Transverse colon (tissue), 4 donors: ENCODE measurements at regions not wholly inside any gene's neighbourhood (a gene's known extent, or its start where the extent isn't known, plus 50 kb on each side); places are given as distances from the start of the nearest gene placed in this dataset.

ENCODE experiments used
- DNase-seq: peaks from one replicate; pipeline ENCODE4 v3.0.0-alpha.2; 2019
- H3K27ac ChIP-seq, 4 donors: fragments of 200-600 bp; sonication (generic); 2 replicates each; pipeline ENCODE4 v1.5.1; 2016 to 2018; ENCODE audit warnings: inconsistent platforms in 4 of 4
- H3K27me3 ChIP-seq: fragments of 200-600 bp; sonication (generic); 2 replicates; pipeline ENCODE4 v1.5.1; 2017; ENCODE audit warnings: inconsistent platforms
- H3K36me3 ChIP-seq, 4 donors: fragments of 200-600 bp; sonication (generic); 2 replicates each; pipeline ENCODE4 v1.5.1; 2017 to 2019; ENCODE audit warnings: inconsistent platforms in 4 of 4
- H3K4me1 ChIP-seq, 4 donors: fragments of 200-600 bp; sonication (generic); 2 replicates each; pipeline ENCODE4 v1.5.1; 2017 to 2020; ENCODE audit warnings: inconsistent platforms in 4 of 4
- H3K4me3 ChIP-seq, 4 donors: fragments of 200-600 bp; sonication (generic); 1 replicate in 1 of 4; 2 replicates in 3 of 4; pipeline versions ENCODE4 v1.5.1 to v1.6.1; 2017 to 2019; ENCODE audit warnings: inconsistent platforms in 4 of 4
- H3K9me3 ChIP-seq, 2 donors: fragments of 200-600 bp; sonication (generic); 2 replicates each; pipeline ENCODE4 v1.5.1; 2017 to 2019; ENCODE audit warnings: inconsistent platforms in 2 of 2
- EP300 ChIP-seq: sonication (generic); formaldehyde crosslinking; IDR thresholded peaks from one replicate; pipeline ENCODE4 v1.6.1; 2017; ENCODE audit warnings: antibody characterized with exemption, low read depth
- POLR2A ChIP-seq: fragments of 450-650 bp; IDR thresholded peaks from one replicate; pipeline ENCODE4 v1.6.1; 2016; ENCODE audit warnings: antibody characterized with exemption, mild to moderate bottlenecking, moderate library complexity
- POLR2AphosphoS5 ChIP-seq, 3 donors: sonication (generic); formaldehyde crosslinking; IDR thresholded peaks; one replicate each; pipeline ENCODE4 v1.6.1; 2016; ENCODE audit warnings: antibody characterized with exemption in 3 of 3
- WGBS, 2 donors: methylation state at CpG; one replicate each; pipeline ENCODE4 v1.1.5; 2018; ENCODE audit warnings: low coverage in 1 of 2; 5-methylcytosine and 5-hydroxymethylcytosine counted together
- in situ Hi-C, 4 donors: fragments of 200-750 bp; cut with MboI; loops; one replicate each; pipeline versions ENCODE4 v1.15.0 to v1.15.1; 2017; ENCODE audit warnings: low sequenced_read_pairs in 3 of 4, low pct_ligation_motif_present in 1 of 4, low pct_unique_long_range_greater_than_20kb in 1 of 4
- intact Hi-C: fragments of 100-400 bp; cut with DNase I; formaldehyde crosslinking; loops from one replicate; pipeline ENCODE4 v1.15.1; 2023; ENCODE audit warnings: low total_unique reads
- TF ChIP-seq, protein P1 (sequence below), 5 experiments: fragments of 200-600 bp in 3 of 5; fragments of 450-650 bp in 2 of 5; sonication (generic) in 3 of 5; IDR thresholded peaks; 1 replicate in 2 of 5; 2 replicates in 3 of 5; pipeline ENCODE4 v1.5.1; 2016 to 2017; ENCODE audit warnings: antibody characterized with exemption in 5 of 5, inconsistent platforms in 3 of 5, mild to moderate bottlenecking in 2 of 5, moderate library complexity in 1 of 5

DNA sequence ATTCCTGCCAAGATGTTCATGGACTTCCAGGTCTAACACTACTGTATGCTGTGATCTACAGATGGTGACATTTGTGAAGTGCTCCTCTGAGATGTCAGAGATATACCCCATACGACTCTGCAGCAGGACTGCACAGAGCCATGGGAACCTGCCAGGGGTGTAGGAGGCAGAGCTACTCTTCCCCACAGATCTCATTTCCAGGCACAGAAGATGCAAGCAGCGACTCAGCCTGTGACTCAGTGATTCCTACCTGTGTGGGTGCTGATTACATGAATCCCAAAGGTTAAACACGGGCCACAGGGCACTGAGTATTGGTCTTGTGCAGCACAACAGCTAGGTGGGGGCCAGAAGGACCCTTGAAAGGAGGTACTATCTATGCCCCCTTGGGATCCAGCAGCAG is 137.0 kb upstream of the SOX9 start:
- DNase-seq: no peak

DNA sequence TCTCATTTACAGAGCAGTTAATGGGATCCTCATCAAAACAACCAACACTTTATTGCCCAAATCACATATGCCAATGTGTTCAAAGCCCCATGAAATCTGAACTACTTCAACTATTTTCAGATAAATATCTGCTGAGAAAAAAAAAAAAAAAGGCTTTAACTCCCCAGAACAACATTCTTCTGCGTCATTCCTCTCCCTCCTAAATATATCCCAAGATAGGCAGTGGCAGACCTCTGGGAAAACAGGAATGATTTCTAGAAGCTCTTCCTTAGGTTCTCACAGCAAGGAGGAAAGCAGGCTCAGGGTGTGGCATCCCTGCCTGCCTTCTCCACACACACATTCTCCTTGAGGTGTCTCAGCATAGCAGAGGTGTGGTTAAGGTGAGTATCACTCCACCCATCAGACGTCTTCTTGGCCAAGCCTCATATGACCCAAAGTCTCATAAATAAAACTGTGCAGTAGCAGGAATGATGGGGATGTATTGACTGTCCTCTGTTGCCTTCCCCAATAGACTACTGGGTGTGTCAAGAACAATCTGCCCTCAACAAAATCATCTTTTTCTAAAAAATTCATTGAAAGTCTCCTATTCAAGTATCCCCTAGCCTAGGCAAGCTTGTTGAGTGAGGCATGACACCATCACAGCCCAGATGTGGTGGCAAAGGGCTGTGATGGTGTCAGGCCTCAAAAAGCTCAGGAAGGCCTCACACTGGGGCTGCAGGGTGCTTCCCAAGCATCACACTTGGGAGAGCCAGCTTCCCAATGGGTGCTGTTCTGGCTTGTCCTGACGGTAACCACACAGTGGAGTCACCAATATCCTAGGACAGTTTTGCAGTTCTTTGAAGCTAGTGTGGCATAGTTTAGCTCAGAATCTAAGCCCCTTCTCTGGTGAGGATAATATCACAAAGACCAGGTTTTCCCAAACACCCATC is 135.4 kb upstream of the SOX9 start:
- TF ChIP-seq EP300 (no peak), POLR2A (no peak), POLR2AphosphoS5 (IDR thresholded peaks at IDR 0.05) (no peak)
- TF ChIP-seq, protein P1, sequence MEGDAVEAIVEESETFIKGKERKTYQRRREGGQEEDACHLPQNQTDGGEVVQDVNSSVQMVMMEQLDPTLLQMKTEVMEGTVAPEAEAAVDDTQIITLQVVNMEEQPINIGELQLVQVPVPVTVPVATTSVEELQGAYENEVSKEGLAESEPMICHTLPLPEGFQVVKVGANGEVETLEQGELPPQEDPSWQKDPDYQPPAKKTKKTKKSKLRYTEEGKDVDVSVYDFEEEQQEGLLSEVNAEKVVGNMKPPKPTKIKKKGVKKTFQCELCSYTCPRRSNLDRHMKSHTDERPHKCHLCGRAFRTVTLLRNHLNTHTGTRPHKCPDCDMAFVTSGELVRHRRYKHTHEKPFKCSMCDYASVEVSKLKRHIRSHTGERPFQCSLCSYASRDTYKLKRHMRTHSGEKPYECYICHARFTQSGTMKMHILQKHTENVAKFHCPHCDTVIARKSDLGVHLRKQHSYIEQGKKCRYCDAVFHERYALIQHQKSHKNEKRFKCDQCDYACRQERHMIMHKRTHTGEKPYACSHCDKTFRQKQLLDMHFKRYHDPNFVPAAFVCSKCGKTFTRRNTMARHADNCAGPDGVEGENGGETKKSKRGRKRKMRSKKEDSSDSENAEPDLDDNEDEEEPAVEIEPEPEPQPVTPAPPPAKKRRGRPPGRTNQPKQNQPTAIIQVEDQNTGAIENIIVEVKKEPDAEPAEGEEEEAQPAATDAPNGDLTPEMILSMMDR (IDR thresholded peaks at IDR 0.05): no peak
- Histone ChIP-seq H3K27me3 (no peaks in the 10 kb centered on the region), H3K27ac (no peak overlapping the region), H3K4me1 (no peaks in the 10 kb centered on the region), H3K4me3 (no peak overlapping the region), H3K9me3 (no peaks in the 10 kb centered on the region), H3K36me3 (no peaks in the 10 kb centered on the region)
- 63 to 70% methylated on average over 2 to 3 of the region's 3 CpGs for WGBS, 2 donors
- in situ Hi-C loops (no loop called here), intact Hi-C loops (no loop called here)
- no peak for DNase-seq

More for the DNA sequence above, 137.0 kb upstream of the SOX9 start:
- intact Hi-C loops: no loop called here
- in situ Hi-C loops: no loop called here
- Histone ChIP-seq H3K27ac (no peak overlapping the region), H3K9me3 (no peaks in the 10 kb centered on the region), H3K27me3 (no peaks in the 10 kb centered on the region), H3K36me3 (no peaks in the 10 kb centered on the region), H3K4me1 (no peaks in the 10 kb centered on the region), H3K4me3 (no peak overlapping the region)
- TF ChIP-seq POLR2AphosphoS5 (IDR thresholded peaks at IDR 0.05) (no peak), EP300 (no peak), POLR2A (no peak)
- TF ChIP-seq, protein P1 (IDR thresholded peaks at IDR 0.05): no peak
- WGBS, 2 donors: 67% methylated on average over 3 of the region's 3 CpGs; no CpG with 5 or more reads in 1 of the 2 donors

DNA sequence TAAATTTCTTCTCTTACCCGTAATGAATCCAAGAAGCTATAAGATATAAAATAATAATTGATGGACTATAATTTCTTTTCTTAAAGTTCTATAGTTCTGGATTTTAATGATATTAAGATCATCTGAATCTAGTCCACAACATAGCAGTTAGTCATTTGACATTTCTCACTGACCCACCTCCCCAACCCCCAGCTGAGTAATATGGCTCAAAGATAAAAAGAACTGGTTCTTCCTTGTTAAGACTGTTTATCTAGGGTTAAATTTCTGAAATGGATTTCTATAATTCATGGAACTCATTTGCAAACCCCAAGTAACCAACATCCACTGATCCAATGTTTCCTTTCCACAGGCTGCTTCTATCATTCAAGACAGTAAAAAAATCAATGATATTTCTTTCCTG is 133.9 kb upstream of the SOX9 start:
- TF ChIP-seq POLR2A (no peak), EP300 (no peak), POLR2AphosphoS5 (IDR thresholded peaks at IDR 0.05) (no peak)
- TF ChIP-seq, protein P1 (IDR thresholded peaks at IDR 0.05): no peak
- Histone ChIP-seq H3K27me3 (no peaks in the 10 kb centered on the region), H3K27ac (no peak overlapping the region), H3K4me3 (no peak overlapping the region), H3K4me1 (no peaks in the 10 kb centered on the region), H3K9me3 (no peaks in the 10 kb centered on the region), H3K36me3 (no peaks in the 10 kb centered on the region)
- DNase-seq: no peak
- 90 to 100% methylated on average over 1 of the region's 1 CpG for WGBS, 2 donors
- in situ Hi-C loops: no loop called here
- intact Hi-C loops: no loop called here

DNA sequence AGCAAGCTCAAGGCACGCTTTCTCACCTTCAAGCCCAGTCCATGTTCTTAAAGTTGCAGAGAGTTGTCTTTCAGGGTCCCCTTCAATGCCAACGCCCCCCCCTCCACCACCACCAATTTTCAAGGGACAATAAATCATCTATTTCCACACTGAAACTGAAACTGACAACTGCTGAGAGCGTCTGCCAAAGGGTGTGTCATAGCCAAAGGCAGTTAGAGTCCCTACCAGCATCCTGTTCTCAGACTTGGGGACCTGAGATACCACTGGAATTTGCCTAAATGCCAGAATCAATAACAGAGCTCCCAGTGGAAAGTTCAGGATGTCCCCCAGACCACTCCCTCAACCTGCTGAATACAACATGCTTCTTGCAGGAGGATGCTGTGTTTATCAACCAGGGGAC is 133.2 kb upstream of the SOX9 start:
- no peak overlapping the region for H3K4me3 ChIP-seq
- 34 to 58% methylated on average over 2 to 3 of the region's 3 CpGs for WGBS, 2 donors
- no peaks in the 10 kb centered on the region for H3K9me3 ChIP-seq
- intact Hi-C loops (no loop called here), in situ Hi-C loops (no loop called here)
- H3K27me3 ChIP-seq: no peaks in the 10 kb centered on the region
- no peaks in the 10 kb centered on the region for H3K36me3 ChIP-seq
- TF ChIP-seq EP300 (no peak), POLR2AphosphoS5 (IDR thresholded peaks at IDR 0.05) (no peak), POLR2A (no peak)
- TF ChIP-seq, protein P1 (IDR thresholded peaks at IDR 0.05): no peak
- no peak overlapping the region for H3K27ac ChIP-seq
- no peak for DNase-seq
- no peaks in the 10 kb centered on the region for H3K4me1 ChIP-seq
